Pancreas (tissue), 10 donors: ENCODE measurements at regions not wholly inside any gene's neighbourhood (a gene's known extent, or its start where the extent isn't known, plus 50 kb on each side); places are given as distances from the start of the nearest gene placed in this dataset.
"Not testable (repeated sequence)": the region's sequence is repeated elsewhere in the genome, so short reads cannot be mapped to it uniquely, and the experiment has no call there.

Experiments
- ATAC-seq, 4 donors: fragments of 200-7000 bp; cut with Tn5 transposase; one replicate each; pipeline versions ENCODE4 v1.8.0 to v1.9.1; 2020; ENCODE audit warnings: mild to moderate bottlenecking in 4 of 4, moderate library complexity in 4 of 4
- DNase-seq, 6 donors: peaks; one replicate each; pipeline ENCODE4 v3.0.0-alpha.2; 2020
- FAIRE-seq: peaks from 2 replicates; lab custom pipeline; 2012; peaks lifted over from hg19 to GRCh38; lab: Jason Lieb, UNC
- H3K27ac ChIP-seq, 4 donors: fragments of 200-600 bp; sonication (generic); 1 replicate in 3 of 4; 2 replicates in 1 of 4; pipeline versions ENCODE4 v1.5.0 to v1.8.0; 2020
- H3K27me3 ChIP-seq, 4 donors: fragments of 200-600 bp; one replicate each; pipeline ENCODE4 v1.8.0; 2021
- H3K36me3 ChIP-seq, 3 donors: fragments of 200-600 bp; sonication (generic) in 1 of 3; one replicate each; pipeline versions ENCODE4 v1.5.0 to v1.8.0; 2020 to 2021
- H3K4me1 ChIP-seq, 3 donors: fragments of 200-600 bp; one replicate each; pipeline ENCODE4 v1.8.0; 2021
- H3K4me3 ChIP-seq, 4 donors: fragments of 200-600 bp; sonication (generic) in 2 of 4; one replicate each; pipeline versions ENCODE4 v1.5.0 to v1.8.0; 2020 to 2021
- H3K9me3 ChIP-seq, 4 donors: fragments of 200-600 bp; one replicate each; pipeline ENCODE4 v1.8.0; 2021
- CTCF ChIP-seq, 4 donors: fragments of 200-600 bp; sonication (generic) in 3 of 4; IDR thresholded peaks; one replicate each; pipeline versions ENCODE4 v1.5.0 to v1.8.0; 2021; ENCODE audit warnings: antibody characterized with exemption in 4 of 4
- WGBS, 2 donors: extraction: QIAGEN DNeasy Blood & Tissue Kit; methylation state at CpG; one replicate each; pipeline ENCODE4 v1.1.7; 2013; 5-methylcytosine and 5-hydroxymethylcytosine counted together
- intact Hi-C, 3 donors: fragments of 100-400 bp; cut with DNase I; formaldehyde crosslinking; loops; one replicate each; pipeline versions ENCODE4 v1.11.1 to v1.14.2; 2022
- microRNA-seq, 2 donors: library from miRNA; unstranded; fragments of <30 nt; microRNA quantifications; one replicate each; pipeline versions ENCODE4 to v1.1.0, GENCODE V29; 2019 to 2020
- donor health status: healthy with polysubstance abuse.
- donor health status: DM: no; HTN: no; CAD: no; lungs with moderate emphysema.
- donor health status: DM: no; HTN: no; CAD: no.
- donor health status: control.
- donor health status: control.
- donor health status: Bipolar disorder and iron deficiency.
- donor health status: DM: yes; HTN: yes; CAD: no.
- donor health status: DM: no; HTN: no; CAD: no.
- donor health status: DM: no; HTN: no; CAD: no.
- donor health status: DM: yes; HTN: yes; CAD: no.

GRCh38 chr6:106727480-106728149, 98.2 kb downstream of the QRSL1 start:
- DNase-seq = no peak
- WGBS, 2 donors = 82 to 83% methylated on average over 3 of the region's 3 CpGs

GRCh38 chr6:106724848-106725247, 95.5 kb downstream of the QRSL1 start:
- Histone ChIP-seq H3K4me1 (peaks cover 21 to 29% (median 21%) of the 10 kb centered on the region in 3 donors), H3K4me3 (no peak overlapping the region), H3K9me3 (no peaks in the 10 kb centered on the region), H3K27ac (peak overlapping the region in 2 of 4 donors; percentile 48 to 71), H3K36me3 (no peaks in the 10 kb centered on the region), H3K27me3 (no peaks in the 10 kb centered on the region)
- intact Hi-C loops = no loop called here
- peak; percentile 41 to 69 (median 55) for ATAC-seq
- TF ChIP-seq CTCF (IDR thresholded peaks at IDR 0.05) = no peak
- 24 to 32% methylated on average over 2 of the region's 2 CpGs for WGBS, 2 donors
- DNase-seq = peak in 1 of 6 donors; percentile 54
- FAIRE-seq = no peak

More at GRCh38 chr6:106727480-106728149, 98.2 kb downstream of the QRSL1 start:
- H3K27me3 ChIP-seq = no peaks in the 10 kb centered on the region
- peak overlapping the region in 1 of 4 donors; percentile 92 for H3K27ac ChIP-seq
- intact Hi-C loops = no loop called here
- FAIRE-seq (no peak), ATAC-seq (no peak)
- H3K9me3 ChIP-seq = no peaks in the 10 kb centered on the region
- TF ChIP-seq CTCF (IDR thresholded peaks at IDR 0.05) = no peak
- H3K4me1 ChIP-seq = peaks cover 35 to 41% (median 37%) of the 10 kb centered on the region in 3 donors
- no peak overlapping the region for H3K4me3 ChIP-seq
- H3K36me3 ChIP-seq = no peaks in the 10 kb centered on the region

- H3K4me3 ChIP-seq = no peak overlapping the region
- ATAC-seq = no peak
- no peaks in the 10 kb centered on the region for H3K9me3 ChIP-seq
- intact Hi-C loops = no loop called here
- DNase-seq = no peak
- WGBS, 2 donors = 81 to 83% methylated on average over 4 of the region's 4 CpGs
- H3K27ac ChIP-seq = peak overlapping the region in 2 of 4 donors; percentile 48 to 71
- H3K36me3 ChIP-seq = no peaks in the 10 kb centered on the region
- TF ChIP-seq CTCF (IDR thresholded peaks at IDR 0.05) = no peak
- peaks cover 16 to 24% (median 16%) of the 10 kb centered on the region in 3 donors for H3K4me1 ChIP-seq
- no peak for FAIRE-seq
- H3K27me3 ChIP-seq = no peaks in the 10 kb centered on the region
Observed at GRCh38 chr6:106724337-106724736, 95.0 kb downstream of the QRSL1 start.

- H3K9me3 ChIP-seq, H3K27me3 ChIP-seq, H3K4me3 ChIP-seq, FAIRE-seq, intact Hi-C loops, H3K36me3 ChIP-seq, DNase-seq, ATAC-seq: not testable (repeated sequence)
- 97 to 98% methylated on average over 2 of the region's 2 CpGs for WGBS, 2 donors
- H3K27ac ChIP-seq = peak overlapping the region in 3 of 4 donors; percentile 14 to 71 (median 48)
- peaks cover 14 to 23% (median 16%) of the 10 kb centered on the region in 3 donors for H3K4me1 ChIP-seq
Observed at GRCh38 chr6:106723419-106723818, 94.0 kb downstream of the QRSL1 start.

- intact Hi-C loops, H3K36me3 ChIP-seq, H3K27me3 ChIP-seq, FAIRE-seq, H3K4me3 ChIP-seq, H3K9me3 ChIP-seq: not testable (repeated sequence)
- Histone ChIP-seq H3K4me1 (peaks cover 7 to 11% (median 11%) of the 10 kb centered on the region in 3 donors), H3K27ac (peak overlapping the region; percentile 35 to 57 (median 43))
- WGBS, 2 donors = 38% methylated on average over 2 to 3 of the region's 4 CpGs
- ATAC-seq (peak; percentile 75 to 91 (median 82)), DNase-seq (peak in 2 of 6 donors; percentile 52 to 59)
Observed at GRCh38 chr6:106721189-106721588, 91.8 kb downstream of the QRSL1 start.

Small RNAs in the stretch of these regions (microRNA-seq; reads per million reads assigned to microRNA genes)
- gene MIR587 = 0.29 to 0.39 reads per million in 2 donors
